ENCODE measurements at regions not wholly inside any gene's neighbourhood (a gene's known extent, or its start where the extent isn't known, plus 50 kb on each side); places are given as distances from the start of the nearest gene placed in this dataset.
"Not testable (repeated sequence)": the region's sequence is repeated elsewhere in the genome, so short reads cannot be mapped to it uniquely, and the experiment has no call there.

DNA sequence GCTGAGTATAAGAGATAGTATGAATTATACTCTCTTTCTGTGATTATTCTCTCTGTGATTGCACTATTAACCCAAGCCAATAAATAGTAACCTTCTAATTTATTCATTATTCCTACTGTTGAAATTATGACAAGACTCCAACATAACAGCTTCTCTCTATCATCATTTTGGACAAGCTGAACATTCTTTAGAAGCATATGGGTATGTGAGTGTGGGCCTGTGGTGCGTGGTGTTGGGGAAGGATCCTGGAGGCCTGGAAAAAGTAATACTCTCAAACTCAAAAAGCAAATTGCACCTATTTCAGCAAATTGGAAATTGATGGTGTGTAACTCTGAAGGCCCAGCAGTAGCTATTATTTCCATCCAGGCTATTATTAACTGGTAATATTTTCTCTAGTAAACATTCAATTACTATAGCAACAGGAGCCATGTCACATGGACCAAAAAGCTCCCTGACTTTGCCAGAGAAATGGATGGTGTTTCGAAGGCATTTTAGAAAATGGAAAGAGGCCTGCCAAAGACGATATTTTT lies 502.8 kb downstream of the LTN1 start:
- intact Hi-C loops (cut with DNase I), result no loop called here

GRCh38 chr21:28489162-28489561 lies 503.5 kb downstream of the LTN1 start:
- peak in 3 of 10 donors; percentile 11 to 90 (median 74) for DNase-seq
- intact Hi-C loops (cut with DNase I), result no loop called here

More for the DNA sequence above, 502.8 kb downstream of the LTN1 start:
- peak in 1 of 10 donors; percentile 26 for DNase-seq

- DNase-seq, result no peak
- intact Hi-C loops (cut with DNase I), result no loop called here
These were observed 505.1 kb downstream of the LTN1 start for GRCh38 chr21:28487455-28488070.

- intact Hi-C loops (cut with DNase I), result no loop called here
- DNase-seq, result no peak
These were observed 507.2 kb downstream of the LTN1 start for GRCh38 chr21:28485301-28486022.

DNA sequence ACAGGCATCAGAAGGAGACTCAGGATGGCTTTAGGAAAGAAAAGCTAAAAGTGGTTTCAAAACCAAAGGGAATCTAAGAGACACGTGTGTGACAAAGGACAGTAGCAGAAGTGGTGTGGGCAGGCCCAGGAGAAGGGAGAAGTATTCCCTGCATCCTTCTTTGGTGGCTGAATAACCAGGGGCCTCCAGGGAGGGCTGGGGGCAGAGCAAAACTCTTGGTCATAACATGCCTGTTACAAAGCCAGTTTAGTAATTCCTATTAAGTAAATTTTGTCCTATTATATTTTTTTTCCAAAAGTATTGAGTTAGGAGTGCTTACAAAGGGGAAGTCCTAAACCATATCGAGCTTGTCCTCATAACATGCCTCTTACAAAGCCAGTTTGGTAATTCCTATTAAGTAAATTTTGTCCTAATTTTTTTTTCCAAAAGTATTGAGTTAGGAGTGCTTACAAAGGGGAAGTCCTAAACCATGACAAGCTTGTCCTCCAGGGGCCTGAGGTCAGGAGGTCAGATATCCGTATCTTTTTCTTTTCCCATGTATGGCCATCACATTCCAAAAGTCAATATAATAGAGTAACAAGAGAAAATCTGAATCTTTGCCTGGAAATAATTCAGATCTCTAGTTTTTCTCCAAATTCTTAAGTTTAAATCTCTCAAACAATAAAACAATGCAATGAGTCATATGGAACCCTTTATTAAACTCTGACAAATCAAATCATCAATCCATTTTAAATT lies 509.2 kb downstream of the LTN1 start:
- DNase-seq, result no peak
- intact Hi-C loops (cut with DNase I), result no loop called here

DNA sequence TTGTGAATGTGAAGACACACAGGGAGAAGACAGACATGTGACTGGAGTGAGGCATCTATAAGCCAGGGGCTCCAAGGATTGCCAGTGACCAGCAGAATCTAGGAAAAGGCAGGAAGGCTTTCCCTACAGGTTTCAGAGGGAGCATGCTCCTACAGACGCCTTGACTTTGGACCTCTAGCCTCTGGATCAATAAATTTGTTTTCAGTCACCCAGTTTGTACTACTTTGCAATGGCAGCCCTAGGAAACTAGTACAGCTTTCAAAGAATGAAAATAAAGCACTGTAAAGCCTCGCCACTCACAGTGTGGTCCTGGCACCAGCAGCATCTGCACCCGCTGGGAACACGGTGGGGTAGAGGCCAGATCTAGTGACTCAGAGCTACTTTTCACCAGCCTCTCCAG lies 510.0 kb downstream of the LTN1 start:
- DNase-seq, result no peak
- intact Hi-C loops (cut with DNase I), result no loop called here

GRCh38 chr21:28480470-28480869 lies 512.2 kb downstream of the LTN1 start:
- intact Hi-C loops (cut with DNase I), result no loop called here

DNA sequence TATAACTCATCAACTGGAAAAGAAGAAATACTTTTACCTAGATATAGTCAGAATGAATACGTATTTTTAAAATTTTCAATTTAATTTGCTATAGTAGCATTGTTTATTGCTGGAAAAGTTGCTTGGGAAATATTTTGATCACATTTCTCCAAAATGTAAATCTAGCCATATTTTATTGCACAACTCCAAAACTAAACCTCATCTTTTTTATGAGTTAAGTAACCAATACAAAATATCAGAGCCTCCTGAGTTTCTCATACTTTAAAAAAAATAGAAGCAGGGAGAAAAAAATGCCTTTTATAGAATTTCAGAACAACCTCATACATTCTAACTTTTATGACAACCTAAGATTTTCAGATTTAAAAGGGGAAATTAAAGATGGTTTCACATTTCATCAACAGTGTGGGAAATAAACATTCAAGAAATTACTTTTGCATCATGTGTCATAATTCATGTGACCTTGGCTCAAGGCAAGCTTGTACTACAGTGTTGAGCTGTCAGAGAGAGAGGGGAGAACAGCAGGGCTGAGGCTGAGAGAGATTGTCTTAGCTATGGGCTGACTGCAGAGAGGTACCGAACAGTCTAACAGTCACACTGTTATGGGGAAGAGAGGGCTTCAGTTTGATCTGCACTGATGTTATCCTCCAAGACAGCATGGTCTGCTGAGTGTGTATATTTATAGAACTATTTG lies 519.0 kb downstream of the LTN1 start:
- DNase-seq, result no peak
- intact Hi-C loops (cut with DNase I), result no loop called here

More at GRCh38 chr21:28480470-28480869, 512.2 kb downstream of the LTN1 start:
- DNase-seq, result no peak

DNA sequence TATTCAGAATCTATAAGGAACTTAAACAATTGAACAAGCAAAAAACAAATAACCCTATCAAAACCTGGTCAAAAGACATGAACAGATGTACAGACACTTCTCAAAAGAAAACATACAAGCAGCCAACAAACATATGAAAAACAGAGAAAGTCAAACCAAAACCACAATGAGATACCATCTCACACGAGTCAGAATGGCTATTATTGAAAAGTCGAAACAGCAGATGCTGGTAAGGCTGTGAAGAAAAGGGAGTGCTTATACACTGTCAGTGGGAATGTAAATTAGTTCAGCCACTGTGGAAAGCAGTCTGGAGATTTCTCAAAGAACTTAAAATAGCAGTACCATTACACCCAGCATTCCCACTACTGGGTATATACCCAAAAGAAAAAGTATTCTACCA lies 520.1 kb downstream of the LTN1 start:
- intact Hi-C loops (cut with DNase I); DNase-seq: not testable (repeated sequence)

- DNase-seq, result no peak
- intact Hi-C loops (cut with DNase I), result no loop called here
These were observed 527.7 kb downstream of the LTN1 start for GRCh38 chr21:28464988-28465387.

DNA sequence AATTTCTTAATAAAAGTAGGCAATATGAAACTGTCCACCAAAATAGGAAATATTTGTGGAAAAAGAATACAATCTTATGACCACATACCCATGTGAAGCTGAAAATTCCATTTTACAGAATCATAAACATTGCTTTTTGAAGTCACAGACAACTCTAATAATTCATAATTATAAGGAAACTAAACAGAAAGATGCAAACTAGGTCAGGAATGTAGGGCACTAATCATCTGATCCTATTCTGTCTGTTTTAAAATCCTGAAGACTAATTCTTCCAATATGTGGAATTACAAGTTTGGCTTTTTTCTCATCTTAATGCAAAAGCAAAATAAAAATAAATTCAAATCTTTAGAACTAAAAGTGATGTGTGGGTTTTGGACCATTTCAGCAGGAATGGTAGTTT lies 528.6 kb downstream of the LTN1 start:
- intact Hi-C loops (cut with DNase I), result no loop called here
- no peak for DNase-seq

DNA sequence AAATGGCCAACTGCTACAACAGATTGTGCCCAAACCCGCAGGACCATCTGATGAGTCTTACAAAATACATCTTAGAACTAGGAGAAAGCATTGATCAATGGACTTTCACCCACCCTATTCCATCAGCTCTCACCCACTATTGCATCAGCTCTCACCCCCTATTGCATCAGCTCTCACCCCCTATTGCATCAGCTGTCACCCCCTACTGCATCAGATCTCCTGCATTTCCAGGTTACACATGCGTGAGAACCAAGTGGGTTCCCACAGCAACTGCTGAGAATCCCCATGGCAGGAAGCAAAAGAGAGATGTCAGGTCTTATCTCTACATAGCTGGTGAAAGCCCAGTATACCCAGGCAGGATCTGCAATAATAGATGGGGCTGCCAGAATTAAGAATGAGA lies 533.5 kb downstream of the LTN1 start:
- no peak for DNase-seq
- intact Hi-C loops (cut with DNase I), result no loop called here

- no peak for DNase-seq
- intact Hi-C loops (cut with DNase I), result no loop called here
These were observed 534.2 kb downstream of the LTN1 start for GRCh38 chr21:28458446-28458845.

GRCh38 chr21:28455253-28455600 lies 537.5 kb downstream of the LTN1 start:
- DNase-seq, result no peak
- intact Hi-C loops (cut with DNase I), result no loop called here

DNA sequence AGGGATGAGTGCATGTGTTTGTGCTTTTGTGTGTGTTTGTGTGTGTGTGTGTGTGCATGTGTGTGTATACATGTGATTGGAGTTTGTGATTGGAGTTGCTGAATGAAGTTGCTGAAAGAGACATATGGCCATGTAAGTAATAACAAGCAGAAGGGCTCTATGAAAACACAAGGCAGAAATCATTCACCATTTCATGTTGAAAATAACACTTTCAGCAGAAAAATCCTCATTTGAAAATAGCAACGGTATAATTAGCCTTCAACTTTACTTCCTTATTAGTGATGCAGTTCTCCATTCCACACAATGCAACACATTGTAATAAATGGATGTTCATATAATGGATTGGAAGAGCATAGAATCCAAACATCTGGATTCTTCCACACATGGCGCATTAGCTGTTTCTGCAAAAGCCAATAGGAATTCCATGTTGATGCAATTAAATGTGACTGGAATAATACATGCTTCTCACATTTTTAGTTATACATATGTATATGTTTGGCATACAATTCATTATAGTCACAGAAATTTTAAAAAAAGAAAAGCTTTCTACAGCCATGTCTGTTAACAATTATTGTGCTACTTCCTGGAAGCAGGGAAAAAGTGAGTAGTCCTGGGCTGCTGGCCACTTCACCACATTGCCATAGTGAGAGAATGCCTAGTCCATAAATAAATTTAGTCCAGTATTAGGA lies 538.0 kb downstream of the LTN1 start:
- DNase-seq, result peak in 1 of 10 donors; percentile 31
- intact Hi-C loops (cut with DNase I), result no loop called here

DNA sequence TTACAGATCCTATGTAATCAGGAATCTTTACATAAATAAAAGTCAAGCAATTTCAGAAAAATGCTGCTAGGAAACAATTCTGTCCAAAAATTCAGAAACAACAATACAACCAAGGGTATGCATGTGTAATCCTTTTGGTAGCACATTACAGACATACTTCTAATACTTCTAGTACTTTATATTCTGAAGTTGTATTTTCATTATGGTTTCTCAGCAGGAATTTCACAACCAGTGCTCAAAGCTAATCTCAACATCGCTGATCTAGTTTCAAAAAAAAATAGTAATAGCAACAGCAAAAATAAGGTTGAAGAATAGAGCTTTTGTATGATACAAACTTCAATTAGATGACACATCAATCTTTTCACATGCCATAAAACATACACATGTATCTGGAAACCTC lies 545.2 kb downstream of the LTN1 start:
- no peak for DNase-seq
- intact Hi-C loops (cut with DNase I), result no loop called here

DNA sequence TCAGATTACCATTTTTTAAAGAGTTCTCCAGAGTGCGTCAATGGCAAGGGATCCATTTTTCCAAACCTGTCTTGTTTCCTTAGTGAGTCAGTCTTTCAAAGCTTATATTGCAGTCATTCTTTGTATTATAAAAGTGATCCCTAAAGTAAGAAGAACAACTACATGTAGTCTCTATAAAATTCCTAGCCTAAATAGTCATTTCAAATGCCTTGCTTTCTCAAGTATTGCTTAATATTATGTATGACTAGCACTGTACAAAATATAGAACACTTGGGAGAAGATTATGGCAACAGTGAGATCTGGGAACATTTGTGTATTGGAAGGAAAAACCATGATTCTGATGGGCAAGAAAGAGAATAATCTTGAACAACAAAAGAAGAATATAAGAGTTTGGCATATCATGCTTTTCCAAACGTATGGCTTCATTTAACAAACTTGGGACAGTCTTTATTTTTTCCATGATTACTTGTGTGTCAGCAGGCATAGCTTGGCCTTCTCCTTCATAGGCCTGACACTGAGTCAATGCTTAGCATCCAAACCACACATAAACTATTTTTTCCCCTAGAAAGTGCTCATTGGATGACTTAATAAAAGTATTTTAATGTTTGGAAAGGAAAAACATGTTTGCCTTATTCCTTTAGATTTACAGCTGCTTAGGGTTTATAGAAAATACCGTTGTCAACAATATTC lies 547.4 kb downstream of the LTN1 start:
- intact Hi-C loops (cut with DNase I), result no loop called here
- DNase-seq, result no peak

- no peak for DNase-seq
- intact Hi-C loops (cut with DNase I), result no loop called here
These were observed 548.1 kb downstream of the LTN1 start for GRCh38 chr21:28444557-28444956.

DNA sequence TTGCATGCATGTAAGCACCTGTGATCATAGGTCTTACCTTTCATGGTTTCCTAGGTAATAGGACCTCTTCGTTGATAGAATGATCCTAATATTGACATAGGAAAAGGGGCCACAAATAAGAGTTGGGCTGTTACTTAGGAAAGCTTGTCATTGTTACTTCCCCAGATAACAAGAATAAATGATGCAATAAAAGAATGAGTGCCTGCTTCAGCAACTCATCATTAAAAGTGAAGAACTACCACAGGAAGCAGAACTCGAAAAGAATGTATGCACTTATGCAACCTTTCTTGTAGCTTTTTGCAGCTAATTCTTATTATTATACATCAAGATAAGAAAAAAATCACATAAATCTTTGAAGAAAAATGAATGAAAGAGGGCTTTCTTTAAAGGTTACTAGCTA lies 548.6 kb downstream of the LTN1 start:
- intact Hi-C loops (cut with DNase I), result no loop called here
- no peak for DNase-seq

DNA sequence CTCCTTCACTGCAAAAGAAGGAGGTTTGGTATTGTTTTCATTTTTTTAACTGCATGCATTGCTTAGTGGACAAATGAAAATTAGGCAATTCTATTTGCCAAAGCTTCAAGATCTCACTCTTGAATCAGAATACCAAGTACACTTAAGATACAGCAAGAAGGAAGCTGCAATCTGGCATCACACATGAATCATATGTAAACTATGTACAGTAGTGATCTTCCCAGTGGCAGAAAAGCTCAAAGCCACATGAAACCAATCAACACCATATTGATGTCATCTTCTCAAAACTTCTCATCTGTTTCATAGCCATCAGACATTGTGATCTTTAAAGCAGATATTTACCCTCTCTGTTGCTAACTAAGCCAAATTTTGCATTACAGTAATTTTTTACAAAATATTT lies 550.1 kb downstream of the LTN1 start:
- no peak for DNase-seq
- intact Hi-C loops (cut with DNase I), result no loop called here

All from posterior cingulate gyrus (tissue), 11 donors.